ENCODE measurements at regions not wholly inside any gene's neighbourhood (a gene's known extent, or its start where the extent isn't known, plus 50 kb on each side); places are given as distances from the start of the nearest gene placed in this dataset.

DNA sequence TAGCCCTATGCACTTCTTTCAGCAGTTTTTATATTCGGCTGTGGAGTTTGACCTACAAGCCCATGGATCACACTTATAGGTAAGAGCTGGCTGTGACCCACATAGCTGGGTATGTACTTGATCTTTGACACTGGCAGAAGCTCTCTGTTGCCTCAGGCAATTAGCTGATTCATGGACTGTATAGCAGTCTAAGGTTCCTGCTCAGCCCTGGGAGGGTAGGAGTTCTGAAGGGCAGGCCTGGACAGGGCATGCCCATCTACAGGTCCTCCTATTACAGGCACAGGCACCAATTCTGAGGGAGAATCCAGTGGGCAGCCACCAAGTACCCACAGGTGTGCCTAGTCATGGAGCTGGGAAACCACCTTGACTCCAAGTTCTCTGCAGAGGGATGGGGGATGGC, 301.8 kb upstream of the GALNT5 start:
- no peak for TF ChIP-seq NFIC (IDR thresholded peaks at IDR 0.05)
- TF ChIP-seq RAD21 (IDR thresholded peaks at IDR 0.05; ENCODE audit: low read depth) = no peak
- no peak for TF ChIP-seq FOXM1 (IDR thresholded peaks at IDR 0.05; ENCODE audit: borderline replicate concordance, low read depth)
- TF ChIP-seq EP300 (IDR thresholded peaks at IDR 0.05; ENCODE audit: borderline replicate concordance) = no peak
- TF ChIP-seq, protein P1, sequence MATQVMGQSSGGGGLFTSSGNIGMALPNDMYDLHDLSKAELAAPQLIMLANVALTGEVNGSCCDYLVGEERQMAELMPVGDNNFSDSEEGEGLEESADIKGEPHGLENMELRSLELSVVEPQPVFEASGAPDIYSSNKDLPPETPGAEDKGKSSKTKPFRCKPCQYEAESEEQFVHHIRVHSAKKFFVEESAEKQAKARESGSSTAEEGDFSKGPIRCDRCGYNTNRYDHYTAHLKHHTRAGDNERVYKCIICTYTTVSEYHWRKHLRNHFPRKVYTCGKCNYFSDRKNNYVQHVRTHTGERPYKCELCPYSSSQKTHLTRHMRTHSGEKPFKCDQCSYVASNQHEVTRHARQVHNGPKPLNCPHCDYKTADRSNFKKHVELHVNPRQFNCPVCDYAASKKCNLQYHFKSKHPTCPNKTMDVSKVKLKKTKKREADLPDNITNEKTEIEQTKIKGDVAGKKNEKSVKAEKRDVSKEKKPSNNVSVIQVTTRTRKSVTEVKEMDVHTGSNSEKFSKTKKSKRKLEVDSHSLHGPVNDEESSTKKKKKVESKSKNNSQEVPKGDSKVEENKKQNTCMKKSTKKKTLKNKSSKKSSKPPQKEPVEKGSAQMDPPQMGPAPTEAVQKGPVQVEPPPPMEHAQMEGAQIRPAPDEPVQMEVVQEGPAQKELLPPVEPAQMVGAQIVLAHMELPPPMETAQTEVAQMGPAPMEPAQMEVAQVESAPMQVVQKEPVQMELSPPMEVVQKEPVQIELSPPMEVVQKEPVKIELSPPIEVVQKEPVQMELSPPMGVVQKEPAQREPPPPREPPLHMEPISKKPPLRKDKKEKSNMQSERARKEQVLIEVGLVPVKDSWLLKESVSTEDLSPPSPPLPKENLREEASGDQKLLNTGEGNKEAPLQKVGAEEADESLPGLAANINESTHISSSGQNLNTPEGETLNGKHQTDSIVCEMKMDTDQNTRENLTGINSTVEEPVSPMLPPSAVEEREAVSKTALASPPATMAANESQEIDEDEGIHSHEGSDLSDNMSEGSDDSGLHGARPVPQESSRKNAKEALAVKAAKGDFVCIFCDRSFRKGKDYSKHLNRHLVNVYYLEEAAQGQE (IDR thresholded peaks at IDR 0.05; ENCODE audit: low read depth) = no peak
- TF ChIP-seq, protein P2, sequence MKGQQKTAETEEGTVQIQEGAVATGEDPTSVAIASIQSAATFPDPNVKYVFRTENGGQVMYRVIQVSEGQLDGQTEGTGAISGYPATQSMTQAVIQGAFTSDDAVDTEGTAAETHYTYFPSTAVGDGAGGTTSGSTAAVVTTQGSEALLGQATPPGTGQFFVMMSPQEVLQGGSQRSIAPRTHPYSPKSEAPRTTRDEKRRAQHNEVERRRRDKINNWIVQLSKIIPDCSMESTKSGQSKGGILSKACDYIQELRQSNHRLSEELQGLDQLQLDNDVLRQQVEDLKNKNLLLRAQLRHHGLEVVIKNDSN (IDR thresholded peaks at IDR 0.05) = no peak
- no peak for TF ChIP-seq YY1 (IDR thresholded peaks at IDR 0.05; ENCODE audit: low read depth)
- TF ChIP-seq TAF1 (IDR thresholded peaks at IDR 0.05; ENCODE audit: low read depth) = no peak
- TF ChIP-seq, protein P3, sequence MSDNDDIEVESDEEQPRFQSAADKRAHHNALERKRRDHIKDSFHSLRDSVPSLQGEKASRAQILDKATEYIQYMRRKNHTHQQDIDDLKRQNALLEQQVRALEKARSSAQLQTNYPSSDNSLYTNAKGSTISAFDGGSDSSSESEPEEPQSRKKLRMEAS (IDR thresholded peaks at IDR 0.05) = no peak
- TF ChIP-seq TEAD4 (IDR thresholded peaks at IDR 0.05) = no peak
- TF ChIP-seq ZBTB7A (IDR thresholded peaks at IDR 0.05; ENCODE audit: low read depth) = no peak
- TF ChIP-seq TCF12 (IDR thresholded peaks at IDR 0.05; ENCODE audit: low read depth) = no peak
- TF ChIP-seq CREB1 (IDR thresholded peaks at IDR 0.05; ENCODE audit: low read depth) = no peak
